GM12878 (cell line): ENCODE measurements at regions not wholly inside any gene's neighbourhood (a gene's known extent, or its start where the extent isn't known, plus 50 kb on each side); places are given as distances from the start of the nearest gene placed in this dataset.

Experiments
- ASH2L ChIP-seq: fragments of 300-600, 200-600 bp; sonication (generic); IDR thresholded peaks from 2 replicates; pipeline ENCODE4 v1.6.1; 2017; ENCODE audit warnings: low read depth, mild to moderate bottlenecking, borderline replicate concordance
- CBFB ChIP-seq: IDR thresholded peaks from 2 replicates; pipeline ENCODE4 v1.6.1; 2016; ENCODE audit warnings: antibody characterized with exemption, low read depth
- CEBPB ChIP-seq, 2 experiments: fragments of 150-350 bp in 1 of 2; IDR thresholded peaks; 2 replicates each; pipeline ENCODE4 v1.6.1; 2012 to 2014; ENCODE audit warnings: low read depth in 2 of 2, low read length in 2 of 2, borderline replicate concordance in 1 of 2, inconsistent platforms in 1 of 2
- MYC ChIP-seq: IDR thresholded peaks from 2 replicates; pipeline ENCODE4 v1.6.1; 2011; ENCODE audit warnings: mild to moderate bottlenecking, low read length, moderate library complexity, inconsistent platforms; ENCODE audit not compliant: insufficient read depth, insufficient replicate concordance, insufficient read length, severe bottlenecking
- NKRF ChIP-seq: fragments of 450-650 bp; conservative IDR thresholded peaks from 2 replicates; pipeline ENCODE4 v1.6.1; 2017; ENCODE audit warnings: mild to moderate bottlenecking, moderate library complexity
- TBL1XR1 ChIP-seq: IDR thresholded peaks from 2 replicates; pipeline ENCODE4 v1.6.1; 2012; ENCODE audit warnings: low read depth, low read length, improper control_type of control experiment
- ZBTB4 ChIP-seq: fragments of 450-650 bp; formaldehyde crosslinking; IDR thresholded peaks from 2 replicates; pipeline ENCODE4 v1.4.0; 2022; ENCODE audit warnings: mild to moderate bottlenecking, moderate library complexity
- ZNF207 ChIP-seq: fragments of 450-650 bp; IDR thresholded peaks from 2 replicates; pipeline ENCODE4 v1.6.1; 2014; ENCODE audit warnings: antibody characterized with exemption, mild to moderate bottlenecking, borderline replicate concordance
- ZNF24 ChIP-seq: fragments of 450-650 bp; IDR thresholded peaks from 2 replicates; pipeline ENCODE4 v1.6.1; 2017; ENCODE audit warnings: antibody characterized with exemption, mild to moderate bottlenecking
- TF ChIP-seq, protein P1 (sequence below): fragments of 450-650 bp; formaldehyde crosslinking; IDR thresholded peaks from 2 replicates; pipeline ENCODE4 v1.4.0; 2020; ENCODE audit warnings: mild to moderate bottlenecking, moderate library complexity
- TF ChIP-seq, protein P2 (sequence below): IDR thresholded peaks from 2 replicates; pipeline ENCODE4 v1.6.1; 2012; ENCODE audit warnings: low read depth, low read length, improper control_type of control experiment
- TF ChIP-seq, protein P3 (sequence below): IDR thresholded peaks from 2 replicates; pipeline ENCODE4 v1.6.1; 2012; ENCODE audit warnings: mild to moderate bottlenecking, low read depth, low read length

DNA sequence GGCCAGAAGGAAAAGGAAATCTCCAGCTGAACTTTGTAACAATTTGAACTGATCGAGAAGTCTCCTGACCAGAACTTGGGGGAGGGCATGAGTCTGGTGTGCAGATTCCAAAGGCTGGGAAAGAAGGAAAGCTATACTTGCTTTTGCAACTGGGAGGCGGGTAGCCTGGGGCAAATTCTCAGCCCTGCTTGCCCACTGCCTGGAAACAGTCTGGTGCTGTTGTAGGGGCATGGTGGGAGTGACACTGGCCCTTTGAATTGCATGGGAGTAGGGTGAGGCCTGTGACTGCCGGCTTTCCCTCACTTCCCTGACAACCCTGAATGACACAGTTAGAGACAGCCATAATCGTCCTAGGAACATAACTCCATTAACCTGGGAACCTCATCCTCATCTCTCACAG is 114.0 kb upstream of the POU1F1 start (continued):
- TF ChIP-seq NKRF (no peak), ASH2L (no peak), ZNF24 (no peak), CBFB (no peak), TBL1XR1 (no peak), CEBPB (IDR thresholded peaks at IDR 0.05; ENCODE audit: borderline replicate concordance in 1 of 2, low read depth in 2 of 2, low read length in 2 of 2) (no peak), ZNF207 (no peak), MYC (no peak), ZBTB4 (CRISPR knock-in tag) (no peak)
- TF ChIP-seq, protein P1, sequence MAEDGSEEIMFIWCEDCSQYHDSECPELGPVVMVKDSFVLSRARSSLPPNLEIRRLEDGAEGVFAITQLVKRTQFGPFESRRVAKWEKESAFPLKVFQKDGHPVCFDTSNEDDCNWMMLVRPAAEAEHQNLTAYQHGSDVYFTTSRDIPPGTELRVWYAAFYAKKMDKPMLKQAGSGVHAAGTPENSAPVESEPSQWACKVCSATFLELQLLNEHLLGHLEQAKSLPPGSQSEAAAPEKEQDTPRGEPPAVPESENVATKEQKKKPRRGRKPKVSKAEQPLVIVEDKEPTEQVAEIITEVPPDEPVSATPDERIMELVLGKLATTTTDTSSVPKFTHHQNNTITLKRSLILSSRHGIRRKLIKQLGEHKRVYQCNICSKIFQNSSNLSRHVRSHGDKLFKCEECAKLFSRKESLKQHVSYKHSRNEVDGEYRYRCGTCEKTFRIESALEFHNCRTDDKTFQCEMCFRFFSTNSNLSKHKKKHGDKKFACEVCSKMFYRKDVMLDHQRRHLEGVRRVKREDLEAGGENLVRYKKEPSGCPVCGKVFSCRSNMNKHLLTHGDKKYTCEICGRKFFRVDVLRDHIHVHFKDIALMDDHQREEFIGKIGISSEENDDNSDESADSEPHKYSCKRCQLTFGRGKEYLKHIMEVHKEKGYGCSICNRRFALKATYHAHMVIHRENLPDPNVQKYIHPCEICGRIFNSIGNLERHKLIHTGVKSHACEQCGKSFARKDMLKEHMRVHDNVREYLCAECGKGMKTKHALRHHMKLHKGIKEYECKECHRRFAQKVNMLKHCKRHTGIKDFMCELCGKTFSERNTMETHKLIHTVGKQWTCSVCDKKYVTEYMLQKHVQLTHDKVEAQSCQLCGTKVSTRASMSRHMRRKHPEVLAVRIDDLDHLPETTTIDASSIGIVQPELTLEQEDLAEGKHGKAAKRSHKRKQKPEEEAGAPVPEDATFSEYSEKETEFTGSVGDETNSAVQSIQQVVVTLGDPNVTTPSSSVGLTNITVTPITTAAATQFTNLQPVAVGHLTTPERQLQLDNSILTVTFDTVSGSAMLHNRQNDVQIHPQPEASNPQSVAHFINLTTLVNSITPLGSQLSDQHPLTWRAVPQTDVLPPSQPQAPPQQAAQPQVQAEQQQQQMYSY (CRISPR knock-in tag) = no peak
- TF ChIP-seq, protein P2, sequence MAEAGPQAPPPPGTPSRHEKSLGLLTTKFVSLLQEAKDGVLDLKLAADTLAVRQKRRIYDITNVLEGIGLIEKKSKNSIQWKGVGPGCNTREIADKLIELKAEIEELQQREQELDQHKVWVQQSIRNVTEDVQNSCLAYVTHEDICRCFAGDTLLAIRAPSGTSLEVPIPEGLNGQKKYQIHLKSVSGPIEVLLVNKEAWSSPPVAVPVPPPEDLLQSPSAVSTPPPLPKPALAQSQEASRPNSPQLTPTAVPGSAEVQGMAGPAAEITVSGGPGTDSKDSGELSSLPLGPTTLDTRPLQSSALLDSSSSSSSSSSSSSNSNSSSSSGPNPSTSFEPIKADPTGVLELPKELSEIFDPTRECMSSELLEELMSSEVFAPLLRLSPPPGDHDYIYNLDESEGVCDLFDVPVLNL = no peak
- TF ChIP-seq, protein P3, sequence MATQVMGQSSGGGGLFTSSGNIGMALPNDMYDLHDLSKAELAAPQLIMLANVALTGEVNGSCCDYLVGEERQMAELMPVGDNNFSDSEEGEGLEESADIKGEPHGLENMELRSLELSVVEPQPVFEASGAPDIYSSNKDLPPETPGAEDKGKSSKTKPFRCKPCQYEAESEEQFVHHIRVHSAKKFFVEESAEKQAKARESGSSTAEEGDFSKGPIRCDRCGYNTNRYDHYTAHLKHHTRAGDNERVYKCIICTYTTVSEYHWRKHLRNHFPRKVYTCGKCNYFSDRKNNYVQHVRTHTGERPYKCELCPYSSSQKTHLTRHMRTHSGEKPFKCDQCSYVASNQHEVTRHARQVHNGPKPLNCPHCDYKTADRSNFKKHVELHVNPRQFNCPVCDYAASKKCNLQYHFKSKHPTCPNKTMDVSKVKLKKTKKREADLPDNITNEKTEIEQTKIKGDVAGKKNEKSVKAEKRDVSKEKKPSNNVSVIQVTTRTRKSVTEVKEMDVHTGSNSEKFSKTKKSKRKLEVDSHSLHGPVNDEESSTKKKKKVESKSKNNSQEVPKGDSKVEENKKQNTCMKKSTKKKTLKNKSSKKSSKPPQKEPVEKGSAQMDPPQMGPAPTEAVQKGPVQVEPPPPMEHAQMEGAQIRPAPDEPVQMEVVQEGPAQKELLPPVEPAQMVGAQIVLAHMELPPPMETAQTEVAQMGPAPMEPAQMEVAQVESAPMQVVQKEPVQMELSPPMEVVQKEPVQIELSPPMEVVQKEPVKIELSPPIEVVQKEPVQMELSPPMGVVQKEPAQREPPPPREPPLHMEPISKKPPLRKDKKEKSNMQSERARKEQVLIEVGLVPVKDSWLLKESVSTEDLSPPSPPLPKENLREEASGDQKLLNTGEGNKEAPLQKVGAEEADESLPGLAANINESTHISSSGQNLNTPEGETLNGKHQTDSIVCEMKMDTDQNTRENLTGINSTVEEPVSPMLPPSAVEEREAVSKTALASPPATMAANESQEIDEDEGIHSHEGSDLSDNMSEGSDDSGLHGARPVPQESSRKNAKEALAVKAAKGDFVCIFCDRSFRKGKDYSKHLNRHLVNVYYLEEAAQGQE = no peak
